ENCODE measurements at regions not wholly inside any gene's neighbourhood (a gene's known extent, or its start where the extent isn't known, plus 50 kb on each side); places are given as distances from the start of the nearest gene placed in this dataset.

DNA sequence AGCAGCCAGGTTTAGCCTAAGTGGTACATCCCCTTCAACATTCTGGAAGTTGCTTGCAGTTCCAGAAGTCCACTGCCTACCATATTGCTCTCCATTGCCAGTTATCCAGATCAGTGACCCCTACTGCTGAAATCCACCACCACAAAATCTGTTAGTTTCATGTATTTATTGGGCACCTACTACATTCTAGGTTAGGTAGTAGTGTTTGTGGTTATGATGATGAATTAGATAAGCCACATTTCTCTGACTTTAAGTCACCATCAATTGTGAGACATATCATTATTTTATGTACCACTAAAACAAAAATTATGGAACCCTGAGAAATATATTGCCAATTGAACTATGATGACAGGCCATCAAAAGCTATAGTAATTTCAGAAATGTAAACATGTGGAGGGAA lies 139.5 kb upstream of the PKDCC start:
- Histone ChIP-seq H3K4me1 (replicated peaks; ENCODE audit: insufficient read depth) (peaks cover 11% of the 10 kb centered on the region), H3K4me2 (peak overlapping the region; percentile 15; the same call in 1 of the 2 replicates), H3K9me2 (ENCODE audit: insufficient read depth) (no peaks in the 10 kb centered on the region), H4K20me1 (ENCODE audit: insufficient read depth) (no peaks in the 10 kb centered on the region), H3K4me3 (no peak overlapping the region), H3K27ac (no peak overlapping the region), H3K9me3 (ENCODE audit: insufficient read depth, low read depth) (peaks cover 3% of the 10 kb centered on the region; the same call in 1 of the 2 replicates), H3K79me2 (ENCODE audit: low read depth) (no peaks in the 10 kb centered on the region), H3K27me3 (ENCODE audit: insufficient read depth, low read depth) (no peaks in the 10 kb centered on the region), H3K36me3 (ENCODE audit: low read depth) (no peaks in the 10 kb centered on the region), H2AFZ (no peak overlapping the region), H3F3A (ENCODE audit: insufficient read depth, low read depth) (no peaks in the 10 kb centered on the region)
- TF ChIP-seq, protein P1, sequence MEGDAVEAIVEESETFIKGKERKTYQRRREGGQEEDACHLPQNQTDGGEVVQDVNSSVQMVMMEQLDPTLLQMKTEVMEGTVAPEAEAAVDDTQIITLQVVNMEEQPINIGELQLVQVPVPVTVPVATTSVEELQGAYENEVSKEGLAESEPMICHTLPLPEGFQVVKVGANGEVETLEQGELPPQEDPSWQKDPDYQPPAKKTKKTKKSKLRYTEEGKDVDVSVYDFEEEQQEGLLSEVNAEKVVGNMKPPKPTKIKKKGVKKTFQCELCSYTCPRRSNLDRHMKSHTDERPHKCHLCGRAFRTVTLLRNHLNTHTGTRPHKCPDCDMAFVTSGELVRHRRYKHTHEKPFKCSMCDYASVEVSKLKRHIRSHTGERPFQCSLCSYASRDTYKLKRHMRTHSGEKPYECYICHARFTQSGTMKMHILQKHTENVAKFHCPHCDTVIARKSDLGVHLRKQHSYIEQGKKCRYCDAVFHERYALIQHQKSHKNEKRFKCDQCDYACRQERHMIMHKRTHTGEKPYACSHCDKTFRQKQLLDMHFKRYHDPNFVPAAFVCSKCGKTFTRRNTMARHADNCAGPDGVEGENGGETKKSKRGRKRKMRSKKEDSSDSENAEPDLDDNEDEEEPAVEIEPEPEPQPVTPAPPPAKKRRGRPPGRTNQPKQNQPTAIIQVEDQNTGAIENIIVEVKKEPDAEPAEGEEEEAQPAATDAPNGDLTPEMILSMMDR (conservative IDR thresholded peaks at IDR 0.05): no peak
- no peak for TF ChIP-seq EZH2 (IDR thresholded peaks at IDR 0.05; ENCODE audit: low read depth)
- DNase-seq: no peak
- intact Hi-C loops (cut with micrococcal nuclease; ENCODE audit: unreplicated experiment): no loop called here
- CTCF ChIA-PET: interaction anchor here (0.6 kb wide), 1 partner anchor 1996 kb away, joined by 4 read pairs; no protein-coding TSS in a partner anchor
- no TSS peak for BruUV-seq (replicated peaks)
- POLR2A ChIA-PET (ENCODE audit: unreplicated experiment): interaction anchor here (0.6 kb wide), 1 partner anchor 85 kb away, joined by 3 read pairs; no protein-coding TSS in a partner anchor

DNA sequence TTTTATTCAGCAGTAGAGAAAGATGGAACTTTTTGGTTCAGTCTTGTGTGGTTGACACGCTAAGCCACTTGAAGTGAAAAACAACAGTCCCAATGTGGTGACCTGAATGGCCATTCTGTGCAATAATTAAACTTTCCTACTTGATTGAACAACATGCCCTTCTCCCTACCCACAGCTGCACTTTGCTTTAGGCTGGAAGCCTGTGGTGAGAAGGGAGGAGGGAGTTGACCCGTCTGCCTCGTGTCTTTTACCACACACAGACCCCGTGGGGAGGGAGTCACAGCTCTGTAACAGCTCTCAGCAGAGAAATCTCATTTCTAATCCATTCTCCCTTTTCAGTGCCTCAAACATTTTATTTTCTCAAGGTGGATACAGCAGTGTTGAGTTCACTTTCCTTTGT lies 138.2 kb upstream of the PKDCC start:
- Histone ChIP-seq H3K9me3 (ENCODE audit: insufficient read depth, low read depth) (peaks cover 3% of the 10 kb centered on the region), H3K27me3 (ENCODE audit: insufficient read depth, low read depth) (no peaks in the 10 kb centered on the region), H3K36me3 (ENCODE audit: low read depth) (no peaks in the 10 kb centered on the region), H3F3A (ENCODE audit: insufficient read depth, low read depth) (no peaks in the 10 kb centered on the region), H3K4me3 (no peak overlapping the region), H3K9me2 (ENCODE audit: insufficient read depth) (no peaks in the 10 kb centered on the region), H3K4me1 (replicated peaks; ENCODE audit: insufficient read depth) (peaks cover 11% of the 10 kb centered on the region), H3K79me2 (ENCODE audit: low read depth) (no peaks in the 10 kb centered on the region), H2AFZ (no peak overlapping the region), H3K4me2 (no peak overlapping the region), H4K20me1 (ENCODE audit: insufficient read depth) (no peaks in the 10 kb centered on the region), H3K27ac (no peak overlapping the region)
- no TSS peak for BruUV-seq (replicated peaks)
- DNase-seq: no peak
- intact Hi-C loops (cut with micrococcal nuclease; ENCODE audit: unreplicated experiment): no loop called here
- TF ChIP-seq, protein P1 (conservative IDR thresholded peaks at IDR 0.05): no peak
- TF ChIP-seq EZH2 (IDR thresholded peaks at IDR 0.05; ENCODE audit: low read depth): no peak
- CTCF ChIA-PET: no interaction called here
- POLR2A ChIA-PET (ENCODE audit: unreplicated experiment): no interaction called here

DNA sequence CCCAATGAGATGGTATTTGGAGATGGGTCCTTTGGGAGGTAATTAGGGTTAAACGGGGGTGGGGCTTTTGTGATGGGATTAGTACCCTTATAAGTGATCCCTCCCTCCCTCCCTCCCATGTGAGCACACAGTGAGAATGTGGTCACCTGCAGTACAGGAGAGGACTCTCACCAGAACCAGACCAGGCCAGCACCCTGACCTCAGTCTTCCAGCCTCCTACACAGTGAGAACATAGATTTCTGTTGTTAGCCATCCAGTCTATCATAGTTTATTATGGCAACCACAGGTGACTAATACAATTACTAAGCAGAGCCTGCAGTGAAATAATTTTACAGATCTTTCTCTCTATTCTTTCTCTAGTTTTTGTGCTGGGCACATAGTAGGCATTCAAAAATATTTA lies 137.7 kb upstream of the PKDCC start:
- ChIA-PET CTCF (no interaction called here), POLR2A (ENCODE audit: unreplicated experiment) (no interaction called here)
- no peaks in the 10 kb centered on the region for H3K27me3 ChIP-seq (ENCODE audit: insufficient read depth, low read depth)
- intact Hi-C loops (cut with micrococcal nuclease; ENCODE audit: unreplicated experiment): no loop called here
- H3K4me2 ChIP-seq: no peak overlapping the region
- H3F3A ChIP-seq (ENCODE audit: insufficient read depth, low read depth): no peaks in the 10 kb centered on the region
- H3K79me2 ChIP-seq (ENCODE audit: low read depth): no peaks in the 10 kb centered on the region
- peaks cover 3% of the 10 kb centered on the region for H3K9me3 ChIP-seq (ENCODE audit: insufficient read depth, low read depth)
- TF ChIP-seq, protein P1 (conservative IDR thresholded peaks at IDR 0.05): no peak
- TF ChIP-seq EZH2 (IDR thresholded peaks at IDR 0.05; ENCODE audit: low read depth): no peak
- no peak overlapping the region for H3K4me3 ChIP-seq
- H2AFZ ChIP-seq: no peak overlapping the region
- H3K27ac ChIP-seq: no peak overlapping the region
- no peaks in the 10 kb centered on the region for H4K20me1 ChIP-seq (ENCODE audit: insufficient read depth)
- no TSS peak for BruUV-seq (replicated peaks)
- no peaks in the 10 kb centered on the region for H3K9me2 ChIP-seq (ENCODE audit: insufficient read depth)
- H3K4me1 ChIP-seq (replicated peaks; ENCODE audit: insufficient read depth): peaks cover 11% of the 10 kb centered on the region
- H3K36me3 ChIP-seq (ENCODE audit: low read depth): no peaks in the 10 kb centered on the region
- DNase-seq: no peak

Data from PC-9 (cell line).